Liver (tissue), 8 donors: ENCODE measurements at regions not wholly inside any gene's neighbourhood (a gene's known extent, or its start where the extent isn't known, plus 50 kb on each side); places are given as distances from the start of the nearest gene placed in this dataset.

Source experiments
- DNase-seq: peaks from one replicate; pipeline ENCODE4 v3.0.0-alpha.2; 2017; ENCODE audit warnings: low spot score
- H3K27ac ChIP-seq, 2 donors: one replicate each; pipeline ENCODE4 v1.7.0; 2013; ENCODE audit warnings: inconsistent platforms in 2 of 2, low read length in 2 of 2, control low read depth in 1 of 2, low read depth in 1 of 2, mild to moderate bottlenecking in 1 of 2
- H3K27me3 ChIP-seq, 4 donors: one replicate each; pipeline versions ENCODE4 v1.6.1 to v1.7.0; 2013; ENCODE audit warnings: low read length in 3 of 4, inconsistent platforms in 1 of 4, mild to moderate bottlenecking in 1 of 4, moderate library complexity in 1 of 4; ENCODE audit not compliant: control insufficient read depth in 4 of 4, insufficient read depth in 4 of 4
- H3K36me3 ChIP-seq, 4 donors: one replicate each; pipeline versions ENCODE4 v1.6.1 to v1.7.0; 2013; ENCODE audit warnings: low read length in 3 of 4, mild to moderate bottlenecking in 3 of 4, low read depth in 1 of 4, moderate library complexity in 1 of 4; ENCODE audit not compliant: control insufficient read depth in 4 of 4, insufficient read depth in 3 of 4
- H3K4me1 ChIP-seq, 4 donors: one replicate each; pipeline versions ENCODE4 v1.6.1 to v1.7.0; 2013; ENCODE audit warnings: low read length in 3 of 4, mild to moderate bottlenecking in 3 of 4, moderate library complexity in 1 of 4; ENCODE audit not compliant: control insufficient read depth in 4 of 4, insufficient read depth in 4 of 4
- H3K4me3 ChIP-seq, 3 donors: one replicate each; pipeline versions ENCODE4 v1.6.1 to v1.7.0; 2013; ENCODE audit warnings: low read length in 3 of 3, control low read depth in 1 of 3, low read depth in 1 of 3, mild to moderate bottlenecking in 1 of 3
- H3K9ac ChIP-seq, 2 donors: one replicate each; pipeline ENCODE4 v1.7.0; 2013; ENCODE audit warnings: low read length in 2 of 2, mild to moderate bottlenecking in 2 of 2, moderate library complexity in 2 of 2, control low read depth in 1 of 2, low read depth in 1 of 2
- H3K9me3 ChIP-seq, 4 donors: one replicate each; pipeline versions ENCODE4 v1.6.1 to v1.7.0; 2013; ENCODE audit warnings: low read length in 3 of 4; ENCODE audit not compliant: control insufficient read depth in 4 of 4
- ATF3 ChIP-seq: IDR thresholded peaks from 2 replicates; pipeline ENCODE4 v1.6.1; 2016; ENCODE audit warnings: antibody characterized with exemption
- CTCF ChIP-seq: fragments of 150-350 bp; IDR thresholded peaks from 2 replicates; pipeline ENCODE4 v1.5.1; 2017; ENCODE audit warnings: improper control_type of control experiment, low read depth, low read length; ENCODE audit not compliant: missing input control
- EGR1 ChIP-seq, 2 donors: IDR thresholded peaks; 2 replicates each; pipeline ENCODE4 v1.6.1; 2016 to 2018; ENCODE audit warnings: antibody characterized with exemption in 2 of 2, low read depth in 2 of 2
- FOXA1 ChIP-seq: IDR thresholded peaks from 2 replicates; pipeline ENCODE4 v1.6.1; 2016; ENCODE audit warnings: antibody characterized with exemption
- FOXA2 ChIP-seq: IDR thresholded peaks from 2 replicates; pipeline ENCODE4 v1.6.1; 2016; ENCODE audit warnings: antibody characterized with exemption
- HNF4A ChIP-seq, 2 donors: conservative IDR thresholded peaks; 2 replicates each; pipeline ENCODE4 v1.6.1; 2016; ENCODE audit warnings: antibody characterized with exemption in 2 of 2, mild to moderate bottlenecking in 2 of 2
- JUND ChIP-seq, 2 donors: IDR thresholded peaks; 2 replicates each; pipeline ENCODE4 v1.6.1; 2016; ENCODE audit warnings: antibody characterized with exemption in 2 of 2
- MAX ChIP-seq: IDR thresholded peaks from 2 replicates; pipeline ENCODE4 v1.6.1; 2016; ENCODE audit warnings: antibody characterized with exemption
- NR2F2 ChIP-seq: IDR thresholded peaks from 2 replicates; pipeline ENCODE4 v1.6.1; 2016; ENCODE audit warnings: antibody characterized with exemption
- RAD21 ChIP-seq, 2 donors: IDR thresholded peaks; 2 replicates each; pipeline ENCODE4 v1.6.1; 2016; ENCODE audit warnings: antibody characterized with exemption in 2 of 2, mild to moderate bottlenecking in 2 of 2
- REST ChIP-seq: IDR thresholded peaks from 2 replicates; pipeline ENCODE4 v1.6.1; 2016; ENCODE audit warnings: antibody characterized with exemption, mild to moderate bottlenecking
- RXRA ChIP-seq, 2 donors: IDR thresholded peaks; 2 replicates each; pipeline ENCODE4 v1.6.1; 2017 to 2018; ENCODE audit warnings: antibody characterized with exemption in 2 of 2, mild to moderate bottlenecking in 1 of 2
- SP1 ChIP-seq: IDR thresholded peaks from 2 replicates; pipeline ENCODE4 v1.6.1; 2018; ENCODE audit warnings: antibody characterized with exemption, mild to moderate bottlenecking
- ZBTB33 ChIP-seq: IDR thresholded peaks from 2 replicates; pipeline ENCODE4 v1.6.1; 2016; ENCODE audit warnings: antibody characterized with exemption
- WGBS: extraction: QIAGEN DNeasy Blood & Tissue Kit; methylation state at CpG from one replicate; pipeline ENCODE4 v1.1.7; 2013; 5-methylcytosine and 5-hydroxymethylcytosine counted together
- donor health status: healthy.
- donor health status: healthy.
- donor health status: healthy.
- donor health status: healthy.
- donor health status: healthy.

- no peak for TF ChIP-seq SP1
These were observed 214.7 kb downstream of the IRX2 start (continued) for GRCh38 chr5:2536632-2537377.

GRCh38 chr5:2534970-2535369 lies 216.5 kb downstream of the IRX2 start:
- no peaks in the 10 kb centered on the region for H3K27me3 ChIP-seq
- H3K4me1 ChIP-seq = no peaks in the 10 kb centered on the region
- no peak for DNase-seq
- no peak overlapping the region for H3K9ac ChIP-seq
- no peak for TF ChIP-seq EGR1 (IDR thresholded peaks at IDR 0.05; ENCODE audit: low read depth in 2 of 2)
- no peak for TF ChIP-seq NR2F2
- no peak for TF ChIP-seq FOXA1
- TF ChIP-seq REST = no peak
- TF ChIP-seq HNF4A (conservative IDR thresholded peaks at IDR 0.05) = no peak
- no peak for TF ChIP-seq MAX
- no peak for TF ChIP-seq JUND (IDR thresholded peaks at IDR 0.05)
- TF ChIP-seq FOXA2 = no peak
- no peak for TF ChIP-seq ZBTB33
- no peak for TF ChIP-seq RAD21 (IDR thresholded peaks at IDR 0.05)
- no peak for TF ChIP-seq ATF3
- no peak for TF ChIP-seq RXRA (IDR thresholded peaks at IDR 0.05)
- no peak for TF ChIP-seq CTCF
- peaks cover 0 to 3% (median 0%) of the 10 kb centered on the region in 4 donors for H3K9me3 ChIP-seq
- H3K27ac ChIP-seq = no peak overlapping the region
- 82% methylated on average over 3 of the region's 3 CpGs for WGBS
- H3K4me3 ChIP-seq = no peak overlapping the region
- H3K36me3 ChIP-seq = no peaks in the 10 kb centered on the region
